ENCODE measurements at regions not wholly inside any gene's neighbourhood (a gene's known extent, or its start where the extent isn't known, plus 50 kb on each side); places are given as distances from the start of the nearest gene placed in this dataset.

DNA sequence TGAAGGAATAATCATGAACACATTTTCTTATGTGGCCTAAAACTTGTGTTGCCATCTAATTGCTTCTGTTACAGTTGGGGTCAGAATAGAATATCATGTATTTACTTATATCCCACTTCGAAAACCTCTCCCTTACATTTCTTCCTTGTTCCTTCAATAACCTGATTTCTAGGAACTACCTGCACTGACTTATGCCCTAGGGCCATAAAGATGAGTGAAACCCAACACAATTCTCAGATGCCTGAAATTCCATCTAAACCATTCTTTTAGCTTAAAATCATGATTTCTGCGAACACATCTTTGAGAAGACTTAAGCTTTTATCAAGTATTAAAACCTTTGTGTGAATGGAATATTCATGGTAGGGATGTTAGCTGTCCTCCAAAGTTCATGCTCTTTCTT, 142.7 kb downstream of the SNAPC1 start:
- no peak for ATAC-seq
- TF ChIP-seq, protein P1, sequence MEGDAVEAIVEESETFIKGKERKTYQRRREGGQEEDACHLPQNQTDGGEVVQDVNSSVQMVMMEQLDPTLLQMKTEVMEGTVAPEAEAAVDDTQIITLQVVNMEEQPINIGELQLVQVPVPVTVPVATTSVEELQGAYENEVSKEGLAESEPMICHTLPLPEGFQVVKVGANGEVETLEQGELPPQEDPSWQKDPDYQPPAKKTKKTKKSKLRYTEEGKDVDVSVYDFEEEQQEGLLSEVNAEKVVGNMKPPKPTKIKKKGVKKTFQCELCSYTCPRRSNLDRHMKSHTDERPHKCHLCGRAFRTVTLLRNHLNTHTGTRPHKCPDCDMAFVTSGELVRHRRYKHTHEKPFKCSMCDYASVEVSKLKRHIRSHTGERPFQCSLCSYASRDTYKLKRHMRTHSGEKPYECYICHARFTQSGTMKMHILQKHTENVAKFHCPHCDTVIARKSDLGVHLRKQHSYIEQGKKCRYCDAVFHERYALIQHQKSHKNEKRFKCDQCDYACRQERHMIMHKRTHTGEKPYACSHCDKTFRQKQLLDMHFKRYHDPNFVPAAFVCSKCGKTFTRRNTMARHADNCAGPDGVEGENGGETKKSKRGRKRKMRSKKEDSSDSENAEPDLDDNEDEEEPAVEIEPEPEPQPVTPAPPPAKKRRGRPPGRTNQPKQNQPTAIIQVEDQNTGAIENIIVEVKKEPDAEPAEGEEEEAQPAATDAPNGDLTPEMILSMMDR (IDR thresholded peaks at IDR 0.05): no peak

DNA sequence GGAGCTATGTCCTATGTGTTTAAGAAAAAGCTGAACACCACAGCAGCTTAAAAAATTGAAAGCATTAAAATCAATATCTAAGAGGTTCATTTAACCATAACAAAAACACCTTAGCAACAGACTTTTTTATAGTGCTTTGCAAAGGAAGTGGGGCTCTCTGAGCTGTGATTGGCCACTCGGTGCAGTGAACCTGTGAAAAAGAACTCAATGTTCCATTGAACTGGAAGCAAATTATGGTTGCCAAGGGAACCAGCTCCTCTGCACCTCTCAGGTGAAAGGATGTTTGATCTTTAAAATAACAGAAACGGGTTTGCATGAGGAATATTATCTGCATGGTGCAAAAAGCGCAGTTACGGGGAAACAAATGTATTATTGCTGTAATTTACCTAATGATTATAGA, 149.4 kb downstream of the SNAPC1 start:
- Histone ChIP-seq H3K36me3 (no peaks in the 10 kb centered on the region), H3K27me3 (no peaks in the 10 kb centered on the region), H3K4me3 (no peak overlapping the region), H3K4me1 (no peaks in the 10 kb centered on the region), H3K27ac (no peak overlapping the region), H3K9me3 (no peaks in the 10 kb centered on the region)
- TF ChIP-seq, protein P1 (IDR thresholded peaks at IDR 0.05): no peak
- ATAC-seq (no peak), DNase-seq (no peak)
- intact Hi-C loops (cut with DNase I): no loop called here

More for the DNA sequence above, 142.7 kb downstream of the SNAPC1 start:
- DNase-seq: no peak
- H3K4me1 ChIP-seq: no peaks in the 10 kb centered on the region
- no peak overlapping the region for H3K27ac ChIP-seq
- no peaks in the 10 kb centered on the region for H3K27me3 ChIP-seq
- no peak overlapping the region for H3K4me3 ChIP-seq
- intact Hi-C loops (cut with DNase I): no loop called here
- no peaks in the 10 kb centered on the region for H3K9me3 ChIP-seq
- no peaks in the 10 kb centered on the region for H3K36me3 ChIP-seq

- no peak overlapping the region for H3K27ac ChIP-seq
- H3K4me3 ChIP-seq: no peak overlapping the region
- no peaks in the 10 kb centered on the region for H3K27me3 ChIP-seq
- no peaks in the 10 kb centered on the region for H3K36me3 ChIP-seq
- no peak for DNase-seq
- TF ChIP-seq, protein P1 (IDR thresholded peaks at IDR 0.05): no peak
- H3K9me3 ChIP-seq: no peaks in the 10 kb centered on the region
- intact Hi-C loops (cut with DNase I): no loop called here
- no peak for ATAC-seq
- no peaks in the 10 kb centered on the region for H3K4me1 ChIP-seq
Observed at GRCh38 chr14:61918998-61919397, 156.8 kb downstream of the SNAPC1 start.

DNA sequence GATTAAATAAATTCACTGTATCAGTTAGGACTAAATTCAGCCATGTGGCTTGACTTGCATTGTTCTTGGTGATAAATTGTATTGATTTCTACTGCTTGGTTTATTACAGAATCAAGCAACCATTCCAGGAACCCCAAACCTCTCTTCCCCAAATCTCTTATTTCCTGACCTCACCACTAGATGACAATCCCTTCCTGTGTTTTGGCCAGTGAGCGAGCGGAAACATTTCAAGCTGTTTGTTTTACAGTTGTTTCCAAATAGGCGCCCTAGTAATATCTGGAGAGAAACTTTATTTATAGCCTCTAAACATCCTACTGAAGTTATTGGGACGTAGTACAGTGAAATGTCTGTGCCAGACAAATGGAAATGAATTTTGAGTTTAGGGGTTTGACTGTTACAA, 161.1 kb downstream of the SNAPC1 start:
- DNase-seq (no peak), ATAC-seq (peak; percentile 43)
- intact Hi-C loops (cut with DNase I): no loop called here
- Histone ChIP-seq H3K27ac (no peak overlapping the region), H3K4me1 (no peaks in the 10 kb centered on the region), H3K27me3 (no peaks in the 10 kb centered on the region), H3K9me3 (no peaks in the 10 kb centered on the region), H3K4me3 (no peak overlapping the region), H3K36me3 (no peaks in the 10 kb centered on the region)
- TF ChIP-seq, protein P1 (IDR thresholded peaks at IDR 0.05): peak; percentile 34

DNA sequence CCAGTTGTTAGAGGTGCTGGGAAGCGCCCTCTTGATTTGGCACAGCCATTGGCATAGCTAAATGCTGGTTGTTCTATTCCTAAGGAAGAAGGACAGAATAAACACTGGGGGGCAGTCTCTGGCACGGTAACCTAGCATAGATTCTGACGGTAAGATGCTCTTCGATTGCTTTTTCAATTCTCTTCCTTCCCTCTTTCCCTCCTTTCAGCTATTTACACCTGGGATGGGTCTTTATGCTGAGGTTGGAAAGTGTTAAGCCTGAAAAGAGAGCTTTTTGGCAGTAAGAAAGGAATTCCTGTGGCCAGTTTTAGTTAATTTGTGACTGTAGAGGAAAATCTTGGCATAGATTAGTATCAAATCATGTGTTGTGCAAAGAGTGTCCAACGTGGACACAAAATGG, 162.8 kb downstream of the SNAPC1 start:
- Histone ChIP-seq H3K27me3 (no peaks in the 10 kb centered on the region), H3K27ac (no peak overlapping the region), H3K36me3 (no peaks in the 10 kb centered on the region), H3K4me3 (no peak overlapping the region), H3K9me3 (no peaks in the 10 kb centered on the region), H3K4me1 (no peaks in the 10 kb centered on the region)
- TF ChIP-seq, protein P1 (IDR thresholded peaks at IDR 0.05): no peak
- ATAC-seq (no peak), DNase-seq (no peak)
- intact Hi-C loops (cut with DNase I): no loop called here

- Histone ChIP-seq H3K27me3 (no peaks in the 10 kb centered on the region), H3K4me1 (no peaks in the 10 kb centered on the region), H3K9me3 (no peaks in the 10 kb centered on the region), H3K36me3 (no peaks in the 10 kb centered on the region), H3K4me3 (no peak overlapping the region), H3K27ac (no peak overlapping the region)
- DNase-seq (no peak), ATAC-seq (no peak)
- intact Hi-C loops (cut with DNase I): no loop called here
- TF ChIP-seq, protein P1 (IDR thresholded peaks at IDR 0.05): no peak
Observed at GRCh38 chr14:61925732-61926435, 163.7 kb downstream of the SNAPC1 start.

All from upper lobe of right lung (tissue), 1 donor.